ENCODE measurements at regions not wholly inside any gene's neighbourhood (a gene's known extent, or its start where the extent isn't known, plus 50 kb on each side); places are given as distances from the start of the nearest gene placed in this dataset.
"Not testable (repeated sequence)": the region's sequence is repeated elsewhere in the genome, so short reads cannot be mapped to it uniquely, and the experiment has no call there.

DNA sequence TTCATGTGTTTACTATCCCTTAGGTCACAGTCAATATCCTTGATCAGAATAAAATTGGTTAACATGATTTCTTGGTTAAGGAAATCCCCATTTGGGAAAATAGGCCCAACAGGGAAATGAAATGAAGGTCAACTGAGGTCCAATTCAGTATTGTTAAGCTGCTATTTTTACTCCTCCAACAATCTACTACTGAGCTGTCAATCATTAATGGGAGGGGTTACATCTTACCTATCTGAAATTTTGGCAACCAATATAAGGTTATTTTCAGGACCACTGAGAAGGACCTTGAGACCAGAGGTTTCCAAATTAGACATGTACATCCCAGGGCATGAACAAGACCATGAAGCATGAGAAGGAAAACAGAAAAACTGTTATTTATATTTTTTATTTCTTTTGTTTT lies 64.2 kb upstream of the ALG13 start:
- Mint-ChIP-seq H3K36me3 (ENCODE audit: low read depth) (no peaks in the 10 kb centered on the region), H3K4me1 (ENCODE audit: low read depth) (no peaks in the 10 kb centered on the region), H3K4me3 (no peak overlapping the region), H3K27ac (no peak overlapping the region), H3K9me3 (no peaks in the 10 kb centered on the region), H3K27me3 (no peaks in the 10 kb centered on the region)
- H3K9me3 ChIP-seq (ENCODE audit: control insufficient read depth in 1 of 2, insufficient read depth in 1 of 2, low read length in 2 of 2) = no peaks in the 10 kb centered on the region
- intact Hi-C loops (cut with DNase I, micrococcal nuclease) = no loop called here
- DNase-seq (no peak), ATAC-seq (ENCODE audit: poor library complexity) (no peak)
- TF ChIP-seq, protein P1, sequence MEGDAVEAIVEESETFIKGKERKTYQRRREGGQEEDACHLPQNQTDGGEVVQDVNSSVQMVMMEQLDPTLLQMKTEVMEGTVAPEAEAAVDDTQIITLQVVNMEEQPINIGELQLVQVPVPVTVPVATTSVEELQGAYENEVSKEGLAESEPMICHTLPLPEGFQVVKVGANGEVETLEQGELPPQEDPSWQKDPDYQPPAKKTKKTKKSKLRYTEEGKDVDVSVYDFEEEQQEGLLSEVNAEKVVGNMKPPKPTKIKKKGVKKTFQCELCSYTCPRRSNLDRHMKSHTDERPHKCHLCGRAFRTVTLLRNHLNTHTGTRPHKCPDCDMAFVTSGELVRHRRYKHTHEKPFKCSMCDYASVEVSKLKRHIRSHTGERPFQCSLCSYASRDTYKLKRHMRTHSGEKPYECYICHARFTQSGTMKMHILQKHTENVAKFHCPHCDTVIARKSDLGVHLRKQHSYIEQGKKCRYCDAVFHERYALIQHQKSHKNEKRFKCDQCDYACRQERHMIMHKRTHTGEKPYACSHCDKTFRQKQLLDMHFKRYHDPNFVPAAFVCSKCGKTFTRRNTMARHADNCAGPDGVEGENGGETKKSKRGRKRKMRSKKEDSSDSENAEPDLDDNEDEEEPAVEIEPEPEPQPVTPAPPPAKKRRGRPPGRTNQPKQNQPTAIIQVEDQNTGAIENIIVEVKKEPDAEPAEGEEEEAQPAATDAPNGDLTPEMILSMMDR (IDR thresholded peaks at IDR 0.05) = no peak
- ChIA-PET POLR2A (no interaction called here), CTCF (no interaction called here)
- no peak overlapping the region for H3K27ac ChIP-seq (ENCODE audit: low read depth in 1 of 2, low read length in 2 of 2)
- H3K36me3 ChIP-seq (ENCODE audit: insufficient read depth, low read length) = no peaks in the 10 kb centered on the region
- H3K27me3 ChIP-seq (ENCODE audit: control insufficient read depth in 1 of 2, insufficient read depth in 2 of 2, low read length in 2 of 2) = no peaks in the 10 kb centered on the region
- H3K4me3 ChIP-seq (ENCODE audit: low read length) = no peak overlapping the region
- H3K4me1 ChIP-seq (ENCODE audit: insufficient read depth, low read length) = no peaks in the 10 kb centered on the region

DNA sequence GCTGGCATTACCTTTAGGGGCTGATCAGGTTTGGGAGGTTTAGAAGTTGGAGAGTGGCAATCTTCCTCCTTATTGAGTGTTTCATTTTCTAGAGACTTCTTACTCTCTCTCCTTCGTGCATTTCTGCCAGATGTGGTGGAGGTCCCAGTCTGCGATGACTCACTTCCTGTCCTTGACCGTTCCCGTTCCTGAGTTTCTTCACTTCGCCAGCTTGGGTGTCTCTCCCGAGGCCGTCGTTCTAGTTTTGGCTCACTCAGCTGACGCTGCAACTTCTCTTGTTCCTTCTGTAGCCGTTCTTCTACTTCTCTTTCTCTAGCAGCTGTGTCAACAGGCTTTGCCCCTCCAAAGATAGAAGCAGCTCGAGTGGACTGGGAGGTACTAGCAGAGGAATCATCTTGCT lies 60.9 kb upstream of the ALG13 start:
- H3K4me3 Mint-ChIP-seq; H3K4me3 ChIP-seq (ENCODE audit: low read length); H3K27ac ChIP-seq (ENCODE audit: low read depth in 1 of 2, low read length in 2 of 2); H3K36me3 Mint-ChIP-seq (ENCODE audit: low read depth); H3K27me3 ChIP-seq (ENCODE audit: control insufficient read depth in 1 of 2, insufficient read depth in 2 of 2, low read length in 2 of 2); CTCF ChIA-PET; POLR2A ChIA-PET; H3K4me1 Mint-ChIP-seq (ENCODE audit: low read depth); H3K4me1 ChIP-seq (ENCODE audit: insufficient read depth, low read length); H3K27ac Mint-ChIP-seq; ATAC-seq (ENCODE audit: poor library complexity); H3K36me3 ChIP-seq (ENCODE audit: insufficient read depth, low read length); H3K27me3 Mint-ChIP-seq; intact Hi-C loops (cut with DNase I, micrococcal nuclease); H3K9me3 Mint-ChIP-seq; H3K9me3 ChIP-seq (ENCODE audit: control insufficient read depth in 1 of 2, insufficient read depth in 1 of 2, low read length in 2 of 2); DNase-seq: not testable (repeated sequence)

DNA sequence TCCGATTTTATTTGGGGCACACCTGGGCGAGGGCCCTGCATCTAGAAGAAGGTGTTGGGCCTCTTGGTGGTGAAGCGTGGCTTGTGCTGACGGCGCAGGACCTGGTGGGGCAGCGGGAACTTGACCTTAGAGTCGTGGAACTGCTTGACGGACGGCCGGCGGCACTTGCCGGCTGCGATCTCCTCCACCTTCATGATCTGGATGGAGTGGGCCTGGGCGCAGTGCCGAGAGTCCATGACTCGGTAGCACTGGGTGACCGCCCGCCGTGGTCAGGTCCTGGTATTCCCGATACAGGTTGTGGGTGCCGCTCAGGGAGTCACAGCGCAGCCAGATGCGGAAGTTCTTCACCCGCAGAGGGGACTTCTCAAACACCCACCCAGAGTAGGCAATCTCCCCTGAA lies 56.8 kb upstream of the ALG13 start:
- no peaks in the 10 kb centered on the region for H3K27me3 ChIP-seq (ENCODE audit: control insufficient read depth in 1 of 2, insufficient read depth in 2 of 2, low read length in 2 of 2)
- Mint-ChIP-seq H3K36me3 (ENCODE audit: low read depth) (no peaks in the 10 kb centered on the region), H3K27ac (no peak overlapping the region), H3K4me3 (no peak overlapping the region), H3K9me3 (no peaks in the 10 kb centered on the region), H3K4me1 (ENCODE audit: low read depth) (no peaks in the 10 kb centered on the region), H3K27me3 (no peaks in the 10 kb centered on the region)
- no peak for DNase-seq
- no peaks in the 10 kb centered on the region for H3K4me1 ChIP-seq (ENCODE audit: insufficient read depth, low read length)
- H3K36me3 ChIP-seq (ENCODE audit: insufficient read depth, low read length) = no peaks in the 10 kb centered on the region
- H3K27ac ChIP-seq (ENCODE audit: low read depth in 1 of 2, low read length in 2 of 2) = no peak overlapping the region
- no peaks in the 10 kb centered on the region for H3K9me3 ChIP-seq (ENCODE audit: control insufficient read depth in 1 of 2, insufficient read depth in 1 of 2, low read length in 2 of 2)
- intact Hi-C loops (cut with DNase I, micrococcal nuclease) = no loop called here
- TF ChIP-seq, protein P1 (IDR thresholded peaks at IDR 0.05) = no peak
- CTCF ChIA-PET = no interaction called here
- POLR2A ChIA-PET = no interaction called here
- no peak overlapping the region for H3K4me3 ChIP-seq (ENCODE audit: low read length)
- ATAC-seq (ENCODE audit: poor library complexity) = no peak

DNA sequence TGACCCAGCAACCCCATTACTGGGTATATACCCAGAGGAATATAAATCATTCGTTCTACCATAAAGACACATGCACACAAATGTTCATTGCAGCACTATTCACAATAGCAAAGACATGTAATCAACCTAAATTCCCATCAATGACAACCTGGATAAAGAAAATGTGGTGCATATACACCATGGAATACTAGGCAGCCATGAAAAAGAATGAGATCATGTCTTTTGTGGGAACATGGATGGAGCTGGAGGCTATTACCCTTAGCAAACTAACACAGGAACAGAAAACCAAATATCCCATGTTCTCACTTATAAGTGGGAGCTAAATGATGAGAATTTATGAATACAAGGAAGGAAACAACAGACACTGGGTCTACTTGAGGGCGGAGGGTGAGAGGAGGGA lies 53.7 kb upstream of the ALG13 start:
- DNase-seq; H3K36me3 ChIP-seq (ENCODE audit: insufficient read depth, low read length); H3K4me1 ChIP-seq (ENCODE audit: insufficient read depth, low read length); intact Hi-C loops (cut with DNase I, micrococcal nuclease); H3K27ac Mint-ChIP-seq; ATAC-seq (ENCODE audit: poor library complexity); H3K27me3 Mint-ChIP-seq; H3K9me3 ChIP-seq (ENCODE audit: control insufficient read depth in 1 of 2, insufficient read depth in 1 of 2, low read length in 2 of 2); CTCF ChIA-PET; H3K9me3 Mint-ChIP-seq; H3K27me3 ChIP-seq (ENCODE audit: control insufficient read depth in 1 of 2, insufficient read depth in 2 of 2, low read length in 2 of 2); H3K4me3 ChIP-seq (ENCODE audit: low read length); H3K36me3 Mint-ChIP-seq (ENCODE audit: low read depth); POLR2A ChIA-PET; H3K4me3 Mint-ChIP-seq; H3K4me1 Mint-ChIP-seq (ENCODE audit: low read depth); H3K27ac ChIP-seq (ENCODE audit: low read depth in 1 of 2, low read length in 2 of 2): not testable (repeated sequence)
